GM12878 (cell line): ENCODE measurements at regions not wholly inside any gene's neighbourhood (a gene's known extent, or its start where the extent isn't known, plus 50 kb on each side); places are given as distances from the start of the nearest gene placed in this dataset.

Source experiments
- ATAC-seq: fragments of 200-7000 bp; cut with Tn5 transposase; 3 replicates; pipeline ENCODE4 v1.9.1; 2020; ENCODE audit warnings: mild to moderate bottlenecking, moderate library complexity
- BruUV-seq: library from RNA; stranded (reverse); fragments of 400-500 nt; replicated peaks from 2 replicates; lab custom pipeline; 2021; lab: Mats Ljungman, UMichigan
- CTCF ChIA-PET: fragments of 300-600 bp; sonication (Branson Sonifier 250); formaldehyde crosslinking; extraction: SDS; loops from one replicate; lab custom pipeline; 2021; ENCODE audit warnings: inconsistent platforms; lab: Yijun Ruan, JAX
- POLR2A ChIA-PET: fragments of 350-600 bp; formaldehyde crosslinking; extraction: SDS; loops from one replicate; lab custom pipeline; 2021; ENCODE audit warnings: inconsistent platforms; lab: Charles Lee
- RAD21 ChIA-PET: fragments of 300-600 bp; sonication (Branson Sonifier 250); formaldehyde crosslinking; loops from one replicate; lab custom pipeline; 2023; ENCODE audit warnings: antibody characterized with exemption; ENCODE audit not compliant: unreplicated experiment; lab: Charles Lee
- SMC1A ChIA-PET: fragments of 300-600 bp; sonication (Branson Sonifier 250); formaldehyde crosslinking; loops from one replicate; lab custom pipeline; 2023; ENCODE audit not compliant: unreplicated experiment, uncharacterized antibody; lab: Charles Lee
- DNase-seq: peaks from one replicate; pipeline ENCODE4 v3.0.0-alpha.2; 2011; ENCODE audit warnings: low read depth, low spot score
- FAIRE-seq: peaks from 3 replicates; lab custom pipeline; 2011; peaks lifted over from hg19 to GRCh38; lab: Jason Lieb, UNC
- H2AFZ ChIP-seq: 2 replicates; pipeline ENCODE4 v1.6.0; 2011; ENCODE audit warnings: low read depth, low read length, control low read depth; ENCODE audit not compliant: control insufficient read depth
- H3K27ac ChIP-seq: 2 replicates; pipeline ENCODE4 v1.5.1; 2011; ENCODE audit warnings: control low read depth; ENCODE audit not compliant: control insufficient read depth, insufficient read depth
- H3K27me3 ChIP-seq, 2 experiments: replicated peaks in 1 of 2; 2 replicates each; pipeline versions ENCODE4 v1.6.0 to v1.6.1; 2011; ENCODE audit warnings: low read length in 1 of 2; ENCODE audit not compliant: control insufficient read depth in 2 of 2, insufficient read depth in 2 of 2
- H3K36me3 ChIP-seq, 2 experiments: 2 replicates each; pipeline ENCODE4 v1.5.1; 2011; ENCODE audit warnings: low read length in 1 of 2; ENCODE audit not compliant: control insufficient read depth in 2 of 2, insufficient read depth in 2 of 2
- H3K4me1 ChIP-seq: 2 replicates; pipeline ENCODE4 v1.6.1; 2011; ENCODE audit warnings: mild to moderate bottlenecking, low read length, moderate library complexity, mixed read lengths; ENCODE audit not compliant: control insufficient read depth, insufficient read depth
- H3K4me2 ChIP-seq: 2 replicates; pipeline ENCODE4 v1.6.0; 2011; ENCODE audit warnings: control low read depth; ENCODE audit not compliant: control insufficient read depth, insufficient read depth
- H3K4me3 ChIP-seq: fragments of 200-600 bp; sonication (generic); 2 replicates; pipeline ENCODE4 v1.5.1; 2016
- H3K79me2 ChIP-seq: 2 replicates; pipeline ENCODE4 v1.6.0; 2011; ENCODE audit warnings: low read length; ENCODE audit not compliant: control insufficient read depth, insufficient read depth
- H3K9ac ChIP-seq: 2 replicates; pipeline ENCODE4 v1.8.0; 2011; ENCODE audit warnings: low read length, control low read depth, mixed read lengths; ENCODE audit not compliant: control insufficient read depth, insufficient read depth
- H3K9me3 ChIP-seq: replicated peaks from 3 replicates; pipeline ENCODE4 v1.5.1; 2011; ENCODE audit warnings: mild to moderate bottlenecking, low read length; ENCODE audit not compliant: control insufficient read depth, insufficient read depth
- H4K20me1 ChIP-seq: 2 replicates; pipeline ENCODE4 v1.6.0; 2011; ENCODE audit not compliant: control insufficient read depth, insufficient read depth
- ATF2 ChIP-seq: IDR thresholded peaks from 2 replicates; pipeline ENCODE4 v1.6.1; 2012; ENCODE audit warnings: low read length, inconsistent platforms
- CBX5 ChIP-seq: sonication (generic); IDR thresholded peaks from 2 replicates; pipeline ENCODE4 v1.6.1; 2016; ENCODE audit warnings: low read depth, moderate library complexity, mild to moderate bottlenecking, inconsistent platforms
- CREB1 ChIP-seq: IDR thresholded peaks from 2 replicates; pipeline ENCODE4 v1.6.1; 2012; ENCODE audit warnings: low read depth, mild to moderate bottlenecking, inconsistent platforms
- CUX1 ChIP-seq: IDR thresholded peaks from 2 replicates; pipeline ENCODE4 v1.6.1; 2012; ENCODE audit warnings: improper control_type of control experiment, low read depth, low read length; ENCODE audit not compliant: insufficient replicate concordance
- ETV6 ChIP-seq, 2 experiments: fragments of 450-650 bp in 1 of 2; IDR thresholded peaks in 1 of 2; conservative IDR thresholded peaks in 1 of 2; 2 replicates each; pipeline ENCODE4 v1.6.1; 2014; ENCODE audit warnings: antibody characterized with exemption in 1 of 2, borderline replicate concordance in 1 of 2, low read depth in 1 of 2, mild to moderate bottlenecking in 1 of 2, moderate library complexity in 1 of 2
- GATAD2B ChIP-seq: fragments of 450-650 bp; conservative IDR thresholded peaks from 2 replicates; pipeline ENCODE4 v1.6.1; 2017; ENCODE audit warnings: low read depth, mild to moderate bottlenecking, moderate library complexity
- HCFC1 ChIP-seq: fragments of 150-350 bp; IDR thresholded peaks from 2 replicates; pipeline ENCODE4 v1.6.1; 2014; ENCODE audit warnings: low read length
- MYC ChIP-seq: IDR thresholded peaks from 2 replicates; pipeline ENCODE4 v1.6.1; 2011; ENCODE audit warnings: mild to moderate bottlenecking, low read length, moderate library complexity, inconsistent platforms; ENCODE audit not compliant: insufficient read depth, insufficient replicate concordance, insufficient read length, severe bottlenecking
- POLR2AphosphoS5 ChIP-seq: IDR thresholded peaks from 2 replicates; pipeline ENCODE4 v1.6.1; 2011; ENCODE audit warnings: mild to moderate bottlenecking, low read length, inconsistent platforms
- SMAD1 ChIP-seq: fragments of 450-650 bp; IDR thresholded peaks from 2 replicates; pipeline ENCODE4 v1.6.1; 2018; ENCODE audit warnings: mild to moderate bottlenecking, low read depth; ENCODE audit not compliant: partially characterized antibody
- STAT3 ChIP-seq: IDR thresholded peaks from 2 replicates; pipeline ENCODE4 v1.6.1; 2011; ENCODE audit warnings: low read depth, low read length, improper control_type of control experiment
- TCF3 ChIP-seq: IDR thresholded peaks from 2 replicates; pipeline ENCODE4 v1.6.1; 2012; ENCODE audit warnings: low read depth, mild to moderate bottlenecking, low read length, borderline replicate concordance; ENCODE audit not compliant: insufficient read depth
- ZBTB11 ChIP-seq: fragments of 450-650 bp; formaldehyde crosslinking; IDR thresholded peaks from 2 replicates; pipeline ENCODE4 v1.5.0; 2022; ENCODE audit warnings: mild to moderate bottlenecking, missing genetic modification characterization
- ZNF384 ChIP-seq: IDR thresholded peaks from 2 replicates; pipeline ENCODE4 v1.6.1; 2012; ENCODE audit warnings: low read depth, mild to moderate bottlenecking, low read length, improper control_type of control experiment, borderline replicate concordance
- WGBS: methylation state at CpG from one replicate; pipeline ENCODE4 v1.1.6; 2016; ENCODE audit warnings: low lambda C conversion rate; ENCODE audit not compliant: insufficient replicate concordance, insufficient coverage; ENCODE audit errors: missing lambda C conversion rate; 5-methylcytosine and 5-hydroxymethylcytosine counted together
- in situ Hi-C: fragments of 300-500 bp; cut with MboI; formaldehyde crosslinking; loops from 9 replicates; pipeline ENCODE4 v1.14.3; 2018; ENCODE audit warnings: mixed read lengths
- intact Hi-C: fragments of 100-400 bp; cut with micrococcal nuclease; formaldehyde crosslinking; loops from one replicate; pipeline ENCODE4 v1.14.2; 2022; ENCODE audit not compliant: unreplicated experiment

- TF ChIP-seq CBX5 (no peak), MYC (no peak), STAT3 (no peak), ZBTB11 (no peak), ETV6 (conservative IDR thresholded peaks at IDR 0.05 in 1 of 2, IDR thresholded peaks at IDR 0.05 in 1 of 2; ENCODE audit: borderline replicate concordance in 1 of 2, low read depth in 1 of 2) (no peak)
Measured at GRCh38 chr7:43006008-43006407, 73.8 kb downstream of the MRPL32 start (continued).

- Histone ChIP-seq H3K27ac (no peak overlapping the region), H2AFZ (no peak overlapping the region), H3K4me1 (no peaks in the 10 kb centered on the region), H4K20me1 (no peaks in the 10 kb centered on the region), H3K9me3 (no peaks in the 10 kb centered on the region), H3K4me2 (no peak overlapping the region), H3K4me3 (no peak overlapping the region), H3K79me2 (no peaks in the 10 kb centered on the region), H3K9ac (no peak overlapping the region), H3K36me3 (no peaks in the 10 kb centered on the region), H3K27me3 (no peaks in the 10 kb centered on the region; a peak in 1 of 4 replicates)
- in situ Hi-C loops, result no loop called here
- no peak for DNase-seq
- ChIA-PET SMC1A (no interaction called here), CTCF (no interaction called here), POLR2A (no interaction called here), RAD21 (no interaction called here)
- intact Hi-C loops, result no loop called here
- ATAC-seq, result no peak
- no peak for FAIRE-seq
- BruUV-seq, result no TSS peak
- WGBS, result 100% methylated on average over 1 of the region's 1 CpG
- TF ChIP-seq TCF3 (no peak), POLR2AphosphoS5 (no peak), ATF2 (no peak), SMAD1 (no peak), ZNF384 (no peak), CREB1 (no peak), GATAD2B (no peak), CUX1 (no peak), HCFC1 (no peak)
Measured at GRCh38 chr7:43010061-43010460, 77.9 kb downstream of the MRPL32 start.
